Activated gamma-delta T cell treated with anti-CD3 and anti-CD28 coated beads, Interleukin-2, amount 50 U/mL, for 16 hours (primary cell): ENCODE measurements at regions not wholly inside any gene's neighbourhood (a gene's known extent, or its start where the extent isn't known, plus 50 kb on each side); places are given as distances from the start of the nearest gene placed in this dataset.

ENCODE experiments used
- DNase-seq: peaks from one replicate; pipeline ENCODE4 v3.0.0-alpha.2; 2020; ENCODE audit warnings: low read depth

GRCh38 chr2:207449642-207450165 lies 80.1 kb upstream of the CREB1 start:
- DNase-seq: no peak

DNA sequence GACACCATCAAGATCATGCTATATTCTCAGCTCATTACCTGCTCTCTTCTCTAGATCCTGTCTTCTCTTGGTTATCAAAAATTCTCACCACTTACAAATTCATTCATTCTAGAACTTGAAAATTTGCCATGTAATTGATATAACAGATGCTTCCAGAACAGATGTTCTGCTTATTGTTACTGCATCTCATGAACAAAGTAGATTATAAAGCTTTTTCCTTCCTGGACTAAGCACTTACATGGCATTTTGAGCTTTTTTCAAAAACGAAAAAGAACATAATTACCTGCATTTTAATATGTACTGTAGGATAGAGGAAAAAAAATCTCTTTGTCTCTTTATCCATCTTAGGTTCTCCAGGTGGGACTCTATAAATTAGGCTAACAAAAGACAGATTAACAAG lies 79.6 kb upstream of the CREB1 start:
- DNase-seq: no peak

DNA sequence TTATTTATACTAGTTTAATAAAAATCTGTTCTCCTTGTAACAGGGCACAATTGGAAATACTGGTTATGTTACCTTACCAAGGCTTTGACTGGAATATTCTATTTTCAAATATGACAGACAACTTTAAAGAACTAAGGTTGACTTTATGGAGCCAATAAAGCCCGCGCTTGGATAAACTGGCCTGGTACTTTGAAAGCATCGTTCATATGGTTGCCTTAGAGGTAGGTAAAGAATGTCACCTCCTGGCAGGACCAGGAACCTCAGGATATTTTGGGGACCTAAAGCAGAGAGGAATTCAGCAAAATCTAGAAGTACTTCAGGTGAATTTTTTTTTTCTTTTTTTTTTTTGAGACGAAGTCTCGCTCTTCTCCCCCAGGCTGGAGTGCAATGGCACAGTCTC lies 71.2 kb upstream of the CREB1 start:
- DNase-seq: no peak

GRCh38 chr2:207459990-207460757 lies 69.6 kb upstream of the CREB1 start:
- no peak for DNase-seq

- DNase-seq: no peak
Observed at GRCh38 chr2:207463433-207463832, 66.3 kb upstream of the CREB1 start.

DNA sequence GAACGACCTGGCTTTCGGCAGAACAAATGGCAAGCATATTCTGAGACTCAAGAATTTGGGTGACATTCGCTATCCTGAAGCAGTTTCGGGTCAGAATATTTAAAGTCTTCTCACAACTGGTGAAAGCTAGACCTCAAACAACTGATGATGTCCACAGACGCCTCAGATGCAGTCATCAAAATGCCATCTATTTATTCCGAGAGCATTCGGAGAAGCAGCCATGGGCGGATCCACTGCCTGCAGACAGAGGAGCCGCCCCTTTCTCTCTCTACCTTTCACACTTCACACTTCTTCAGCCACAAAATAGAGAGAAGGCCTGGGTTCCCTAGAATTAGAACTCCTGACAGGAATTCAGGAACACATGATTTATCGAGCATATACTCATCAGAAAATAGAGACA lies 65.8 kb upstream of the CREB1 start:
- no peak for DNase-seq

- no peak for DNase-seq
Observed at GRCh38 chr2:207465894-207466293, 63.9 kb upstream of the CREB1 start.

DNA sequence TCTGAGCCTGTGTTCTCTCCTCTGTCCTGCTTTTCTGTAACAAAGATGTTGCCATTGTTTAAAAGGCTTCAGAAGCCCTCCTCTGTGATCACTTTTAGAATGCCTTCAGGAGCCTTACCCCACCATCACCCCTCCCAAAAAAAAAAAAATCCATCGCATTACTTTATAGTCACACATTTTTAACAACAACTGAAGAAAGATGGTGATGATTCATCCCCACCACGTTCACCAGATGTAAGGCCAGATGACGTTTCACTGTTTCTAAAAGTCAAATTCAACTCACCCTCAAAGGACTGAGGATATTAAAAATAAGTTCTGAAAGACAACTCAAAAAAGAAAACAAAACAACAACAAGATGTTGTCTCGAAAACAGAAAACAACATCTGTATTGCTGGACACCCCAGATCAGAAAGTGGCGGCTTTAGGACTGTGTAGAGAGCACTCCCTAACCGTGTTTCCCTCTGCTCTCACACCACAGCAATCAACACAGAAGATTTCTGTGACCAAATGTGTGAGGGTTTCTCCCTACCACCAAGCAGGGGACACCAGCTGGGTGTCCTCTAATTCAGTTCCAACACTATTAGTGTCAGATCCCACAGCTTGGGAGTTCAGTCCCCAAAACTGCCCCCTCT lies 61.9 kb upstream of the CREB1 start:
- no peak for DNase-seq

GRCh38 chr2:207468488-207468887 lies 61.3 kb upstream of the CREB1 start:
- DNase-seq: no peak

DNA sequence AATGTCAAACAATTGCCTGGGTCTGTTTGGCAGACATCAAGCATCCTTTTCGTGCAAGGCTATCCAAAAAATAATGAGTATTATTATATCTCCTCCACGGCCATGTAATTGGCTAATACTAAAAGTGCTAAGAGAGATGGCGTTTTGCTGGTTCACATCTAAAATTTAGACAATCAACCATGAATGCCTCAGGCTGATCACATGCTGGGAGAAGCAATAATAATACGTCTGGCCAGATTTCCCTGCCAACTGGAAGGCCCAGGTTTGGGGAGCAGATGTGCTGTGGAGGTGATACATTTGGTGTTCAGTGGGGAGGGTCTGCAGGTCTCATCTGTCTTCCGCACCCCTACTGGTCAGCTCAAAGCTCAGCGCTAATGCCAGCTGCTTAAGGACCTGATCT lies 60.3 kb upstream of the CREB1 start:
- DNase-seq: no peak

DNA sequence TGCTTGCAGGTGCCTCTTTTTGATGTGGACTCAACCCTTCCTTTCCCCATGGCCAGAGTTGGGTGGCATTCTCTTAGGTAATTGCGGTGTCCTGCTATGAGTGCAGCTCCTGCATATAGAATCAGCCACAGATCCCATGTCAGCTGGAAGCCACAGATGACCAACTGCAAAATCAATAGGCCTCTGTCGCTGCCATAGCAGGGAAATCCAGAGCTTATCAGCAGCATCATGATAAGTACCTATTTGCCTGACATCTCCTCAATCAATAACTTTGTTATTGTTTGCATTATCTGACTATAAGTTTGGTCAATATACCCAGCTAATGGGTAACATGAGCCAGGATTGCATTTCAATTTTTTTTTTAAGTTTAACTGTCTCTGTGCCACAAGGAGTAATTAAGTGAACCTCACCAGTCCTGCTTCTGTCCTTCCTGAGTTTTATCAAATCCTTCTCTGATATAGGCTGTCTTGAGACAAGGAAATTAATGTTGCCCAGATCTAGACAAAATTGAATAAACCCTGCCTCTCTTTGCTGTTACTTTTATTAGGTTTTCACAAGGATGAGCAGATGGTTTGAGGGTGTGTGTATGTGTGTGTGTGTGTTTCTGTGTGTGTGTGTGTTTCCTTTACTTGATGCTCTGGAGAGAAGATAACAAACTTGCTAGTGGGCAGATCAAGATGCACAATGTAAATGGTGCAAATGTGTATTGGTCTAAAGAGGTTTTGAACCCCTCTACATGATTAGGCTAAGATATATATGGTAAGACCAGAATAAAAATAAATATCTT lies 59.6 kb upstream of the CREB1 start:
- DNase-seq: no peak

DNA sequence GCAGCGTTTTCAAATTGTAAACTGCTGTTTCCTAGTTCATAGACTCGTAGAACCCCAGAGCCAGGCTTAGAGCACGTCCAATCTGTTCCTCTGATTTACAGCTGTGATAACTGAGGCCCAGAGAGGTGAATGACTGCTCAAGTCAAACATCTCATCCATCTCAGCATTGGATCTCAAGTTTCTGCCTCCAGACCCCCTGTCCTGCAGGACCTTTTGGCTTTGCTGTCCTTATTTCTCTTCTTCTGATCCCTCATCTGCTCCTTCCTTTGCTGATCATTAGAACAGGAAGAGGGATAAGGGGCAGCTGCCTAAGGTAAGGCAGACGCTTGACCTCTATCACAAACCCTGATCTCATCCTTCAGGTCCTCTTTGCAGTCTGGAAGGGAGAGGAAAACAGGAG lies 58.5 kb upstream of the CREB1 start:
- DNase-seq: no peak

GRCh38 chr2:207472343-207473048 lies 57.3 kb upstream of the CREB1 start:
- no peak for DNase-seq

DNA sequence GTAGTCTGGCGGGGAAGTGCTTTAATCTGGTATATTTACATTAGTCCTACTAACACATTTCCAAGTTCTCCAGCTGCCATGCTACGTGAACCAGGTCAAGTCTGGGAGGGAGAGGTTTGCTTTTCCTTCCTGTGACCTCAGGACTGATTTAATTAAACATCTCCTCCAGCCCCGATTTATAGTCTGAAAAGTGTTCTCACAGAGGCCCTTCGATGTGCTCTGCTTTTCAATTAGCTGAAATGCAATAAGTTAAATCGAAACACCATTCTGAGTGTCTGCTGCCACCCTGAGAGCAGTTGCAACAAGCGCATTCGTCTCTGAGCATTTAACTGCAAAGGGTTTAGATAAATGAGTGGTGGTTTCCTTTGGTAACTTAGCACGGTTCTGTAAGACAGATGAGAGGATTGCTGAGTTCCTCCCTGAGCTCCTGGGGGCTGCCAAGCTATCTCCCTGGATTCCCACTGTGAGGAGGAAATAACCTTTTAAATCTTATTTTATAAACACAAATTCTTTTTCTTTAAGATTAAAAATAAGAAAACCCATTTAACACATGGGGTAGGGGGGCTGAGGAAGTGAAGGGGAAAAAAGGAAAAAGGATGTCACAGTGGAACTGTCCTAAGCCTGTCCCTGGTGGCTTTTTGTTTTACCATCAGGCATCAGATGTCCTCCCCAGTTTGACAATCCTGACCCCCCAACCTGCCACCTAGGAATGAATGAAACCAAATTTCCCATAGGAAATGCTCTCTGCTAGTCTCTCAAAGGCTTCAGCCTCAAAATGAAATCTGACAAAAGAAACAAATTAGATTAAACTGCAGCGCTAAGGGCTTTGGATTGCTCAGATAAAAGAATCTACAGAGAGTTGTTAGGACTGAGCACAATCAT lies 56.5 kb upstream of the CREB1 start:
- DNase-seq: no peak

GRCh38 chr2:207473931-207474235 lies 55.9 kb upstream of the CREB1 start:
- no peak for DNase-seq

DNA sequence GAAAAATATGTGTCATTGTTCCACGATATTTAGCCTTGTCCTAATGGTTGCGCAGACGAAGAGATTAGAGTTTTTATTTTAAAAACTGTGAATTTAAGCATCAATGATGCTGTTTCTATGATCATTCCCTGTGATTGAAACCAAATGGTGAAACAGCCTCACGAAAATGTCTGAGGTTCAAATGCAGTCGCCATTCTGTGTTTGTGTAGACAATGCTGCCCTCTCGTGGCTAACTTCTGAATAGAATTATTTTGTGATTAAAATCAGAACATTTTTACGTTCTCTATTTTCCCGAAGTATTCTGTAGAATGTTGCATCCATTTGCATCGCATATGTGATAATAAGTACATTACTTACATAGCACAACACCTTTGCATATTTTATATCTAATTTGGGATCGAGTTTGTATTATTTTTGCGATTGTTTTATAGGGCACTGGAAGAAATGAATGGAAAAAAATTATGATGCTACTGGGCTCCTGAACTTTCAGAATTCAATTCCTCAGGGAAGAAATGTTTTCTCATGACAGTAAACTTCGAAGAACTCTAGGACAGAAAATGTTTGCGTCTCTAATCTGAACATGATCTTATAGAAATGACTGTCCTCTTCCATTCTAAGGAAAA lies 54.8 kb upstream of the CREB1 start:
- peak; percentile 20 for DNase-seq

GRCh38 chr2:207475546-207475945 lies 54.2 kb upstream of the CREB1 start:
- no peak for DNase-seq

GRCh38 chr2:207477896-207478295 lies 51.9 kb upstream of the CREB1 start:
- no peak for DNase-seq

DNA sequence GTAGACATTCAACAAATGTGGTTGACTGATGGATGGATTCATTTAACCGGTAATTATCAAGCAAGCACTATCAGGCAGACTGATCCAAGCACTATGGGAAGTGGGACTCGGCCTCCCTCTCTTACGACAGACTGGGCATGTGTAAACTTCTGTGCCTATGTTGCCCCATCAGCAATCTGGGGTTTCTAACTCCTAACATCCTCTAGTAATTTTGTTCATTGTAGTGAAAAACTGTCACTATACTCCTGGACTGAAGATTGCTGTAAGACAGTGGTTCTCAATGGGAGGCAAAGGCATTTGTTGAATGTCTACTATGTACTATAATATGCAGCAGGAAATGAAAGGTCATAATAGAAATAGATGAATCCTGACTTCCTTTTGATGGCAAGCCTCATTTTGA lies 51.2 kb upstream of the CREB1 start:
- no peak for DNase-seq

DNA sequence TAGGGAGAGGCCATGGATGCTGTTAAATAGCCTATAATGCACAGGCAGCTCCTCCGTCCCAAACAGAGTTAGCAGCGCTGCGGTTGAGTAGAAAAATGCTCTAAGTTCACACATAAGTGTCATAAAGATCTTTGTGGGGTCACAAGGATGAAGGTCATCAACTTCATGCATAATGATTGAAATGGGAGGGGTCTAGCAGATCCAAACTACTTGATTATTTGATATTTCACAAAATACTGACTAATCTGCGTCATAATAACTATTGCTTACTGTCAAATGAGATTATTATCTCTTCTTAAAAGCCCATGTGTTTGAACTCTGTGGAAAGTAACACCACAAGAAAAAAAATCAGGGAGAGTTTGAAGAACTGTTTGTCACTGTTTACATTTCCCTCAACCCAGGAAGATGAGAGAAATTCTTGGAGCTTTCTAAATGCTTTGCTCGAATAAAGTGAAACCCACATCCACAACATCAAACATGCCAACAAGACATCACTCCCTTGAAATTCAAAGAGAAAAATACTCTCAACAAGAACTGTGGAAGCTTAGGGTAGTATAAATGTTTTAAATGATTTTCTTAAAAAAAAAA lies 50.5 kb upstream of the CREB1 start:
- no peak for DNase-seq
